Progenitor cell of endocrine pancreas (in vitro differentiated cells): ENCODE measurements at regions not wholly inside any gene's neighbourhood (a gene's known extent, or its start where the extent isn't known, plus 50 kb on each side); places are given as distances from the start of the nearest gene placed in this dataset. TPM values are rescaled to one million over a fixed set of nuclear protein-coding genes. Genes with fewer than 3 reads are reported as not detected.

Experiments
- microRNA-seq: library from miRNA; unstranded; fragments of <30 nt; microRNA quantifications from one replicate; pipeline ENCODE4 v1.1.0, GENCODE V29; 2020; ENCODE audit warnings: borderline number of aligned reads; ENCODE audit not compliant: unreplicated experiment

Small RNA genes lying in the stretch of these regions (microRNA-seq; reads per million reads assigned to microRNA genes)
- gene MIR548AB, result not detected
